NCI-H510A treated with DMSO at 0.1 percent for 48 hours (cell line): ENCODE measurements at regions not wholly inside any gene's neighbourhood (a gene's known extent, or its start where the extent isn't known, plus 50 kb on each side); places are given as distances from the start of the nearest gene placed in this dataset.
"Not testable (repeated sequence)": the region's sequence is repeated elsewhere in the genome, so short reads cannot be mapped to it uniquely, and the experiment has no call there.

Experiments used
- DNase-seq: peaks from one replicate; lab custom pipeline; 2025; lab: John Stamatoyannopoulos, UW

DNA sequence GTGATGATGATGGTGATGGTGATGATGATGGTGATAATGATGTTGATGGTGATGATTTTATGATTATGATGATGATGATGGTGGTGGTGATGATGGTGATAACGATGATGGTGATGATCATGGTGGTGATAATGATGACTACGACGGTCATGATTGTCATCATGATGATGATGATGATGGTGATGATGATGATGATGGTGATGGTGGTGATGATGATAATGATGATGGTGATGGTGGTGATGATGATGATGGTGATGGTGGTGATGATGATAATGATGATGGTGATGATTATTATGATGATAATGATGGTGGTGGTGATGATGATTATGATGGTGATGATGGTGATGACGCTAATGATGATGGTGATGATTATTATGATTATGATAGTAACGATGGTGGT is 54.1 kb upstream of the SFSWAP start:
- not testable (repeated sequence) for DNase-seq

GRCh38 chr12:131658605-131659004 is 52.3 kb upstream of the SFSWAP start:
- not testable (repeated sequence) for DNase-seq

- not testable (repeated sequence) for DNase-seq
Observed at GRCh38 chr12:131659484-131659883, 51.4 kb upstream of the SFSWAP start.

DNA sequence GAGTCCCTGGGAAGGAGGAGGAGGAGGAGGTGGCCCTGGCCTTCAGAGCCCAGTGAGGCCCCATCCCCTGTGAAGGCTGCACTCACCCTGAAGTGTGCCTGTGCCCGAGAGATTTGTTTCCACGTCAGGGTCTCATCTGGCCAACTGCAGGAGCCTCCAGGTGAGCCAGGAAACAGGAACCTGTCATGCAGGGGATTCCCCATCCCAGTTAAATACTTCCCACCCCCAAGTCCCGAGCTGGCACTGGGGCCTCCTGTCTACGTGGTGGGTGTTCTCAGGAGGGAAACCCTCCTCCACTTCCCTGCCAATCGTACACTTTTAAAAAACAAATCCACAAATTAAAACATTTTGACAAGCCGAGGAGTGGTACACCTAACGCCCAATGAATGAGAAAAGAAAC is 50.9 kb upstream of the SFSWAP start:
- not testable (repeated sequence) for DNase-seq

GRCh38 chr12:131660401-131660800 is 50.5 kb upstream of the SFSWAP start:
- DNase-seq: not testable (repeated sequence)
